HK-2 (cell line): ENCODE measurements at regions not wholly inside any gene's neighbourhood (a gene's known extent, or its start where the extent isn't known, plus 50 kb on each side); places are given as distances from the start of the nearest gene placed in this dataset.

Experiments used
- DNase-seq: peaks from one replicate; pipeline ENCODE4 v3.0.0-alpha.2; 2018; ENCODE audit not compliant: unreplicated experiment

DNA sequence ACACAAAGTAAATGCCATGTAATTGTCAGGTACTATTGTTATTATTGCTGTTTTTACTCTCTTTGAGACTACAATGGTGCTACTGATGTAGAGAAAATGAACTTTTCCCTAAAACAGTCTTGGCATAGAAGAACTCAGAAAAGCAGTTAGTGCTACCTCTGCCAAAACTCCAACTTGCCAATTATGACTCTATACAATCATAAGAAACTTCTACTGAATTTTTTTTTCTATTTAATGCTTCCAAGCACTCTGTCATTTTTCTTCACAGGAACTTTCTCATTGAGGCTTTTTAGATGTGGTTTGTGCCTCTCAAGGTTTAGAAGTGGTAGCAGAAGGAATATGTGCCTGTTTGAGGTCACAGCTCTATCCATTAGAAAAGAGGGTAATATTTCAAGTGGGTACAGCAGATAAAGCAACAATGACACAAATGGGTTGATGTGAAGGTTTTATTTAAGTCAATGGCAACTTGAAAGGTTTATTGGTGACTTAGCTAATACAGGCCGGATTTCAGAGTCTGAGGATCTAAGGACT is 64.0 kb upstream of the FERD3L start:
- no peak for DNase-seq

DNA sequence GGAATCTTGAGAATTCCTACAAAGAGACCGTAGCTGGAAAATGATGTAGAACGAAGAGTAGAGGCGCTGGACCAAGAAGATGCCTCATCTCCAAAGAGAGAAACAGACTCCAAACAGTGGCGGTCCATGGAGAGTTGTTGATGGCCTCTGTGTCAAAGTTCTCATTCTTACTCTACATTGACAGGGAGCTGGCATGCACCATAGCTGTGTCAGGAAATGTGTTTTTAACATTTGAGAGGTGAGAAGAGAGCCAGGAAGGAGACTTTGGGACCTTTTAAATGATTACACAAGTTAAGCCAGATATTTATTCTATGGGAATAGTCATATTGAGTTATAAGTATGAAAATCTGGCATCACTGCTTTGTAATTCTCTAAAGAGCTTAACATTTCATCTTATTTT is 61.5 kb upstream of the FERD3L start:
- DNase-seq: no peak

DNA sequence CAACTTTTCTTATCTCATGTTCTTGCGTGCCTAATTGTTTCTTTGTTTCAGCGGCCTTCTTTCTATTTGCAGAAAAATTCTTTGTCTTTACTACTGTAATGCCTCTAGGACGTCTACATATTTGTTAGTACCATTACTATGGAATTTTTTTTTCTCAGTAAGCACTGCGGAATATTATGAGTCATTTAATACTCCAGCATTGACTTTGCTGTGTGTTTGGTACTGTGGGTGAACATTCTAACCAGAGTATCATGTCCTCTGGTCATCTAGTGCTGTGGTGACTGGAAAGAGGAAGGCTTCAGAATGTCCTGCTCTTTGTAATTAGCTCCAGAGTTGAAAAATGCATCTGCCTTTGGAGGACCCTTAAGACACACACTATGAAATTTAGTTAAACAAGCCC is 58.5 kb upstream of the FERD3L start:
- DNase-seq: no peak

DNA sequence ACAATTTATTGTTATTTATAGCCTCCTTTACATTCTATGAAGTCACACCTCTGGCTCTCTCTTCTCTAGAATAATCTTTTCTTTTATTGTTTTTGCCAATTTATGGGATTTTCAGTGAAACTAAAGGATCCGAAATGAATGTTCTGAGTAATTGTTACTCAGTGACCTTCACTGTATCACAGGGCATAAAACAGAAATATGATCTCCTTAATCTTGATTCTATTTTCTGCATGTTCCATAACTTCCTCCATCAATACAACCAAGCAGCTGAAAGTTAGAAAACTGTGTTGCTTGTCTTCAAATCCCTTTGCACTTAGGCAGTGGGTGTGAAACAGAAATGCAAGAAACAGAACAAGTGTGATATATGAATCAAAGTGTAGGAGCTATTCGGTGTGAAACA is 57.4 kb upstream of the FERD3L start:
- no peak for DNase-seq
